ENCODE measurements at regions not wholly inside any gene's neighbourhood (a gene's known extent, or its start where the extent isn't known, plus 50 kb on each side); places are given as distances from the start of the nearest gene placed in this dataset.

GRCh38 chr10:91035650-91036292 is 114.9 kb upstream of the ANKRD1 start:
- TF ChIP-seq CTCF (conservative IDR thresholded peaks at IDR 0.05) (no peak), EZH2 (IDR thresholded peaks at IDR 0.05; ENCODE audit: low read depth) (no peak)

All from PC-9 (cell line).